Sigmoid colon (tissue), 6 donors: ENCODE measurements at regions not wholly inside any gene's neighbourhood (a gene's known extent, or its start where the extent isn't known, plus 50 kb on each side); places are given as distances from the start of the nearest gene placed in this dataset.

ENCODE experiments used
- DNase-seq: peaks from one replicate; pipeline ENCODE4 v3.0.0-alpha.2; 2019
- H3K27ac ChIP-seq, 4 donors: fragments of 200-600 bp; sonication (generic); one replicate each; pipeline ENCODE4 v1.5.1; 2016 to 2019; ENCODE audit warnings: mild to moderate bottlenecking in 1 of 4
- H3K27me3 ChIP-seq, 3 donors: fragments of 200-600 bp; sonication (generic); one replicate each; pipeline ENCODE4 v1.5.1; 2019; ENCODE audit warnings: mild to moderate bottlenecking in 1 of 3
- H3K36me3 ChIP-seq, 4 donors: fragments of 200-600 bp; sonication (generic); one replicate each; pipeline ENCODE4 v1.5.1; 2016 to 2019
- H3K4me1 ChIP-seq, 4 donors: fragments of 200-600 bp; sonication (generic); one replicate each; pipeline ENCODE4 v1.5.1; 2017 to 2019
- H3K4me3 ChIP-seq, 4 donors: fragments of 200-600 bp; sonication (generic); one replicate each; pipeline ENCODE4 v1.5.1; 2017 to 2019; ENCODE audit warnings: mild to moderate bottlenecking in 2 of 4, moderate library complexity in 1 of 4
- H3K9me3 ChIP-seq, 4 donors: fragments of 200-600 bp in 3 of 4; sonication (generic) in 3 of 4; one replicate each; pipeline versions ENCODE4 v1.5.1 to v1.6.1; 2013 to 2019
- EP300 ChIP-seq, 4 donors: sonication (generic); formaldehyde crosslinking; IDR thresholded peaks; one replicate each; pipeline ENCODE4 v1.6.1; 2017; ENCODE audit warnings: antibody characterized with exemption in 4 of 4
- POLR2A ChIP-seq, 2 donors: fragments of 450-650 bp; IDR thresholded peaks; one replicate each; pipeline ENCODE4 v1.6.1; 2016; ENCODE audit warnings: antibody characterized with exemption in 2 of 2, mild to moderate bottlenecking in 2 of 2, moderate library complexity in 2 of 2
- POLR2AphosphoS5 ChIP-seq, 4 donors: sonication (generic); formaldehyde crosslinking; IDR thresholded peaks; one replicate each; pipeline ENCODE4 v1.6.1; 2017; ENCODE audit warnings: antibody characterized with exemption in 4 of 4
- WGBS, 2 donors: extraction: QIAGEN DNeasy Blood & Tissue Kit; methylation state at CpG; one replicate each; pipeline ENCODE4 v1.1.7; 2013; 5-methylcytosine and 5-hydroxymethylcytosine counted together
- intact Hi-C: fragments of 100-400 bp; cut with DNase I; formaldehyde crosslinking; loops from one replicate; pipeline ENCODE4 v1.15.1; 2023
- TF ChIP-seq, protein P1 (sequence below), 4 experiments: fragments of 450-650 bp in 3 of 4; fragments of 200-600 bp in 1 of 4; IDR thresholded peaks; one replicate each; pipeline ENCODE4 v1.5.1; 2016 to 2019; ENCODE audit warnings: antibody characterized with exemption in 4 of 4, mild to moderate bottlenecking in 3 of 4, moderate library complexity in 2 of 4
- donor health status: healthy with polysubstance abuse.
- donor health status: healthy.

DNA sequence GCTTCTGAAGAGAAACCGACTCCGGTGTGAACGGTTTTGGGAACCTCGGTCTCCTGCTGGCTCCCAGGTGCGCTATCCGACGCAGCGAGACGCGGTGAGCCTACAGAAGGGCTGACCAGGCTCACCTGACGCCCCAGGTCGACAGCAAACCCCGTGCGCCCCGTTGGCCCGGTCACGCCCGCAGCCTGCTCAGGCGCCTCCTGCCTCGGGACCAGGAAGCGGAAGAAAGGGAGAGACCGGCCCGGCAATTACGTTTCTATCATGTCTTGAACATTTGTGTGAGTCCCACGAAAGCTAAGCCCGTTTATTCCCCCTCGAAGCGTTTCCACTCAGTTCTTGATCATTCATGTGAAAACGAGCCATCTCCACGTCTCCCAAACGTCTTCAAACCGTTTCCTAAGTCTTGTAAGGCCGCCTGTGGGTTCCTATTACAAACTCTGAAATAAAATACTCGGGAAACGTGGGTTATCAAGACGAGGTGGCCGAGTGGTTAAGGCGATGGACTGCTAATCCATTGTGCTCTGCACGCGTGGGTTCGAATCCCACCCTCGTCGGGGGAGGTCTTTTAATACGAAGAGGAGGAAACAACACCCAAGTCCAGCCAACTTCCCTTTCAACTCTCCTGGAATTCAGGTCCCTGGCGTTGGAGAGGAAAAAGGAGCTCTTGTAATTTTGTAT lies 150.5 kb upstream of the PRSS16 start:
- Histone ChIP-seq H3K27ac (no peak overlapping the region), H3K4me3 (peak overlapping the region in 3 of 4 donors; percentile 8 to 39 (median 31)), H3K4me1 (peaks cover 0 to 14% (median 7%) of the 10 kb centered on the region in 4 donors), H3K36me3 (no peaks in the 10 kb centered on the region), H3K9me3 (no peaks in the 10 kb centered on the region), H3K27me3 (peaks cover 12 to 62% (median 14%) of the 10 kb centered on the region in 3 donors)
- intact Hi-C loops = no loop called here
- DNase-seq = no peak
- TF ChIP-seq POLR2A (IDR thresholded peaks at IDR 0.05) = no peak
- WGBS, 2 donors = 2 to 3% methylated on average over 45 of the region's 45 CpGs

DNA sequence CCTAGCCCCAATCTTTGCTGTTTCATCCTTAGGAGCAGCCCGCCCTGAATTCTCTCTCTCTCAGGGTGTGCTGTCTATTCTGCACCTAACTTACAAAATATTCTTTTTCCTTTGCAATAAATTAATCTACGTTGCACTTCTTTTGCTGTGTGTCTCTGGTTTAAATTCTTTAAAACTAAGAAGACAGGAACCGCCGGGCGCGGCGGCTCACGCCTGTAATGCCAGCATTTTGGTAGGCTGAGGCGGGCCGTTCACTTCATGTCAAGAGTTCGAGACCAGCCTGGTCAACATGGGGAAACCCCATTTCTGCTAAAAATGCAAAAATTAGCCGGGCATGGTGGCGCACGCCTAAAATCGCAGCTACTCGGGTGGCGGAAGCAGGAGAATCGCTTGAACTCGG lies 148.5 kb upstream of the PRSS16 start:
- Histone ChIP-seq H3K9me3 (no peaks in the 10 kb centered on the region), H3K27me3 (peaks cover 6 to 42% (median 10%) of the 10 kb centered on the region in 3 donors)
- intact Hi-C loops = no loop called here

DNA sequence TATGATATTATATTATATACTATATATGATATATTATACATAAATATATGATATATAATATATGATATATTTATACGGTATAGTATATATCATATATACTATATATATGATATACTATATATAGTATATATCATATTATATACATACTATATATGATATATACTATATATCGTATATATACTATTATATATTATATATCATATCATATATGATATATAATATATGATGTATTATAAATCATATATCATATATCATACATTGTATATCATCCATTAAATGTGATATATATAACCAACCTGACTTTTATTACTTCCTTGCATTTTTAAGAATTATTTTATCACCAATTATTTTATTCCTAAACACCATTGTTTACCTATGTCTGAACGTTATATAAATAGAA lies 146.6 kb upstream of the PRSS16 start:
- Histone ChIP-seq H3K4me1 (peaks cover 0 to 10% (median 5%) of the 10 kb centered on the region in 4 donors), H3K27ac (no peak overlapping the region)
- 78 to 91% methylated on average over 3 of the region's 3 CpGs for WGBS, 2 donors

More for the DNA sequence above, 148.5 kb upstream of the PRSS16 start:
- Histone ChIP-seq H3K36me3 (no peaks in the 10 kb centered on the region), H3K27ac (no peak overlapping the region), H3K4me1 (peaks cover 0 to 10% (median 5%) of the 10 kb centered on the region in 4 donors), H3K4me3 (no peak overlapping the region)
- TF ChIP-seq POLR2A (IDR thresholded peaks at IDR 0.05) (no peak), POLR2AphosphoS5 (IDR thresholded peaks at IDR 0.05) (no peak), EP300 (IDR thresholded peaks at IDR 0.05) (no peak)
- TF ChIP-seq, protein P1, sequence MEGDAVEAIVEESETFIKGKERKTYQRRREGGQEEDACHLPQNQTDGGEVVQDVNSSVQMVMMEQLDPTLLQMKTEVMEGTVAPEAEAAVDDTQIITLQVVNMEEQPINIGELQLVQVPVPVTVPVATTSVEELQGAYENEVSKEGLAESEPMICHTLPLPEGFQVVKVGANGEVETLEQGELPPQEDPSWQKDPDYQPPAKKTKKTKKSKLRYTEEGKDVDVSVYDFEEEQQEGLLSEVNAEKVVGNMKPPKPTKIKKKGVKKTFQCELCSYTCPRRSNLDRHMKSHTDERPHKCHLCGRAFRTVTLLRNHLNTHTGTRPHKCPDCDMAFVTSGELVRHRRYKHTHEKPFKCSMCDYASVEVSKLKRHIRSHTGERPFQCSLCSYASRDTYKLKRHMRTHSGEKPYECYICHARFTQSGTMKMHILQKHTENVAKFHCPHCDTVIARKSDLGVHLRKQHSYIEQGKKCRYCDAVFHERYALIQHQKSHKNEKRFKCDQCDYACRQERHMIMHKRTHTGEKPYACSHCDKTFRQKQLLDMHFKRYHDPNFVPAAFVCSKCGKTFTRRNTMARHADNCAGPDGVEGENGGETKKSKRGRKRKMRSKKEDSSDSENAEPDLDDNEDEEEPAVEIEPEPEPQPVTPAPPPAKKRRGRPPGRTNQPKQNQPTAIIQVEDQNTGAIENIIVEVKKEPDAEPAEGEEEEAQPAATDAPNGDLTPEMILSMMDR (IDR thresholded peaks at IDR 0.05) = no peak
- WGBS, 2 donors = 96 to 97% methylated on average over 19 of the region's 19 CpGs
- DNase-seq = no peak

DNA sequence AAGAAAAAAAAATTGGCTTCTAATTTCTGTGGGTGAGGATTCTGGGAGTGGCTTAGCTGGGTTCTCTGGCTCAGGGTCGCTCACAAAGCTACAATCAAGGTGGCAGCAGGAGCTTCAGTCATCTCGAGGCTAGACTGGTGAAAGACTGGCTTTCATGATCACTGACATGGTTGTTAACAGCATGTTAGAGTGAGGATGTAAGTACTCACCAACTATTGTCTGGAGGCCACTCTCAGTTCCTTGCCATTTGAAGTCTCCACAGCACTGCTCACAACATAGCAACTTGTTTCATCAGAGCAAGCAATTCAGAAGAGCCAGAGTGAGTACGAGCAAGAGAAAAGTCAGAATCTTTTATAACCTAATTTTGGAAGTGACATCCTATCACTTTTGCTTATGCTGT lies 145.7 kb upstream of the PRSS16 start:
- Histone ChIP-seq H3K4me1 (peaks cover 0 to 3% (median 2%) of the 10 kb centered on the region in 4 donors), H3K9me3 (no peaks in the 10 kb centered on the region), H3K27ac (no peak overlapping the region), H3K36me3 (no peaks in the 10 kb centered on the region), H3K4me3 (no peak overlapping the region), H3K27me3 (peaks cover under 1 to 15% (median 6%) of the 10 kb centered on the region in 3 donors)
- no peak for DNase-seq
- intact Hi-C loops = no loop called here
- no peak for TF ChIP-seq POLR2A (IDR thresholded peaks at IDR 0.05)
- no peak for TF ChIP-seq POLR2AphosphoS5 (IDR thresholded peaks at IDR 0.05)
- TF ChIP-seq, protein P1 (IDR thresholded peaks at IDR 0.05) = no peak
- TF ChIP-seq EP300 (IDR thresholded peaks at IDR 0.05) = no peak
- 42 to 69% methylated on average over 3 of the region's 3 CpGs for WGBS, 2 donors

More for the DNA sequence above, 146.6 kb upstream of the PRSS16 start:
- Histone ChIP-seq H3K4me3 (no peak overlapping the region), H3K9me3 (no peaks in the 10 kb centered on the region), H3K27me3 (peaks cover 6 to 24% (median 10%) of the 10 kb centered on the region in 3 donors), H3K36me3 (no peaks in the 10 kb centered on the region)
- intact Hi-C loops = no loop called here
- DNase-seq = no peak
- TF ChIP-seq, protein P1 (IDR thresholded peaks at IDR 0.05) = no peak
- TF ChIP-seq POLR2A (IDR thresholded peaks at IDR 0.05) (no peak), POLR2AphosphoS5 (IDR thresholded peaks at IDR 0.05) (no peak), EP300 (IDR thresholded peaks at IDR 0.05) (no peak)

DNA sequence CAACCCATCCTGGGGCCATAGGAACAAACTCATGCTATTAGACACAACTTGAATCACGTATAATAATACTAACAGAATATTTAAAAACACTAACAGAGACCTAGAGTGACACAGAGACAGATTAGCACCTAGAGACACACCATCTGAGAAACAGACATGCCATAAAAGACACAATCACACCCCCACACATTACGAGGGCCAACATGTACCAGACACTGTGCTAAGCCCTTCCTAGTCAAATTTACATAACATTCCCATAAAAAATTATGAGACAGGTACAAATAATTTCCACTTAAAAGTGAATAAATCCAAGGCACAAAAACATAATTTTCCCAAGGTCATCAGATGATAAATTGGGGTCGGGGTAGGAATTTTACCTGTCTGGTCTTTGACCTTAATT lies 141.1 kb upstream of the PRSS16 start:
- Histone ChIP-seq H3K9me3 (no peaks in the 10 kb centered on the region), H3K4me1 (no peaks in the 10 kb centered on the region), H3K36me3 (no peaks in the 10 kb centered on the region), H3K27ac (no peak overlapping the region), H3K4me3 (no peak overlapping the region), H3K27me3 (no peaks in the 10 kb centered on the region)
- 79 to 83% methylated on average over 3 of the region's 3 CpGs for WGBS, 2 donors
- TF ChIP-seq EP300 (IDR thresholded peaks at IDR 0.05) (no peak), POLR2A (IDR thresholded peaks at IDR 0.05) (no peak), POLR2AphosphoS5 (IDR thresholded peaks at IDR 0.05) (no peak)
- TF ChIP-seq, protein P1 (IDR thresholded peaks at IDR 0.05) = no peak
- intact Hi-C loops = no loop called here
- DNase-seq = no peak
